Astrocyte (in vitro differentiated cells and primary cell): ENCODE measurements at regions not wholly inside any gene's neighbourhood (a gene's known extent, or its start where the extent isn't known, plus 50 kb on each side); places are given as distances from the start of the nearest gene placed in this dataset.

Experiments
- DNase-seq: peaks from one replicate; pipeline ENCODE4 v3.0.0-alpha.2; 2010; ENCODE audit warnings: low read depth
- FAIRE-seq: peaks from 2 replicates; lab custom pipeline; 2011; peaks lifted over from hg19 to GRCh38; lab: Jason Lieb, UNC
- H2AFZ ChIP-seq: 2 replicates; pipeline ENCODE4 v1.6.0; 2012; ENCODE audit warnings: low read depth, low read length, inconsistent platforms
- H3K27ac ChIP-seq: 2 replicates; pipeline ENCODE4 v1.5.1; 2011; ENCODE audit warnings: low read depth, low read length, inconsistent platforms
- H3K27me3 ChIP-seq: 2 replicates; pipeline ENCODE4 v1.6.0; 2011; ENCODE audit warnings: low read length, inconsistent platforms; ENCODE audit not compliant: insufficient read depth
- H3K36me3 ChIP-seq: 2 replicates; pipeline ENCODE4 v1.5.1; 2011; ENCODE audit warnings: low read length, inconsistent platforms; ENCODE audit not compliant: insufficient read depth
- H3K4me1 ChIP-seq: 2 replicates; pipeline ENCODE4 v1.5.1; 2011; ENCODE audit warnings: low read length, inconsistent platforms; ENCODE audit not compliant: insufficient read depth
- H3K4me2 ChIP-seq: 2 replicates; pipeline ENCODE4 v1.6.0; 2012; ENCODE audit warnings: low read length, inconsistent platforms
- H3K4me3 ChIP-seq: 2 replicates; pipeline ENCODE4 v1.5.1; 2011; ENCODE audit warnings: low read depth, mild to moderate bottlenecking, low read length, inconsistent platforms; ENCODE audit not compliant: insufficient read depth
- H3K79me2 ChIP-seq: 2 replicates; pipeline ENCODE4 v1.6.0; 2012; ENCODE audit warnings: mild to moderate bottlenecking, low read length, inconsistent platforms; ENCODE audit not compliant: insufficient read depth
- H3K9ac ChIP-seq: 2 replicates; pipeline ENCODE4 v1.6.0; 2012; ENCODE audit warnings: mild to moderate bottlenecking, low read length, inconsistent platforms
- H3K9me3 ChIP-seq: 2 replicates; pipeline ENCODE4 v1.5.1; 2012; ENCODE audit warnings: low read depth, mild to moderate bottlenecking, low read length, inconsistent platforms; ENCODE audit not compliant: insufficient read depth
- H4K20me1 ChIP-seq: 2 replicates; pipeline ENCODE4 v1.6.0; 2012; ENCODE audit warnings: low read length, inconsistent platforms; ENCODE audit not compliant: insufficient read depth
- H3K27ac Mint-ChIP-seq: one replicate; pipeline ENCODE4 v1.8.0; 2021; ENCODE audit warnings: mild to moderate bottlenecking, mixed read lengths; ENCODE audit not compliant: unreplicated experiment
- H3K27me3 Mint-ChIP-seq: one replicate; pipeline ENCODE4 v1.8.0; 2021; ENCODE audit warnings: low read depth, mixed read lengths; ENCODE audit not compliant: unreplicated experiment
- H3K36me3 Mint-ChIP-seq: one replicate; pipeline ENCODE4 v1.8.0; 2021; ENCODE audit warnings: low read depth, mixed read lengths; ENCODE audit not compliant: unreplicated experiment
- H3K4me1 Mint-ChIP-seq: one replicate; pipeline ENCODE4 v1.8.0; 2021; ENCODE audit warnings: low read depth, mixed read lengths; ENCODE audit not compliant: unreplicated experiment
- H3K4me3 Mint-ChIP-seq: one replicate; pipeline ENCODE4 v1.8.0; 2021; ENCODE audit warnings: mild to moderate bottlenecking, moderate library complexity, mixed read lengths; ENCODE audit not compliant: unreplicated experiment
- H3K9me3 Mint-ChIP-seq: one replicate; pipeline ENCODE4 v1.8.0; 2021; ENCODE audit warnings: mild to moderate bottlenecking, mixed read lengths; ENCODE audit not compliant: unreplicated experiment
- EZH2 ChIP-seq: IDR thresholded peaks from 2 replicates; pipeline ENCODE4 v1.6.1; 2012; ENCODE audit warnings: mild to moderate bottlenecking, low read length, inconsistent platforms; ENCODE audit not compliant: insufficient read depth
- TF ChIP-seq, protein P1 (sequence below): IDR thresholded peaks from 2 replicates; pipeline ENCODE4 v1.5.1; 2011; ENCODE audit warnings: low read depth, mild to moderate bottlenecking, inconsistent platforms, low read length, moderate library complexity; ENCODE audit not compliant: insufficient read depth

DNA sequence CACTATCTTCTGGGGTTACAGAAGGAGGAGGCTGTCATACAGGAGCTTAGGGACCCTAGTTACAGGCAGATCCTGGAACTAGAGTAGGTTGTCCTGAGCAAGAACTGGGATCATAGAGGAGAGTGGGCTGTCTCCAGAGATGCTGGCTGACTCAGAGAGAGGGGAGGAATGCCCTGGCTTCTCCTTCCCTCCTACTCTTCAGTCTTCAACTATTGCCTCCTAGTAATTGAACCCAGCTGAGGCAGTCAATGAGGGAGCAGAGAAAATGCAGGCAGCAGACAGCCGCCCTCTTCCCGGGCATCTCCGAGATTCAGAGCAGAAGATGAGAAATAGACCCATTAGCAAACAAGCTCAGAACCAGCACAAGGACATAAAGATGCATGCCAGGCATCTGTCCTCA is 118.3 kb upstream of the PDE5A start:
- Histone ChIP-seq H3K9me3 (no peaks in the 10 kb centered on the region), H3K4me2 (no peak overlapping the region), H3K4me1 (no peaks in the 10 kb centered on the region), H3K4me3 (no peak overlapping the region), H3K27ac (no peak overlapping the region), H2AFZ (no peak overlapping the region), H4K20me1 (no peaks in the 10 kb centered on the region), H3K9ac (no peak overlapping the region), H3K27me3 (no peaks in the 10 kb centered on the region), H3K36me3 (no peaks in the 10 kb centered on the region), H3K79me2 (no peaks in the 10 kb centered on the region)
- FAIRE-seq, result peak; percentile 39
- H3K9me3 Mint-ChIP-seq, result no peaks in the 10 kb centered on the region
- H3K36me3 Mint-ChIP-seq, result no peaks in the 10 kb centered on the region
- DNase-seq, result peak; percentile 26
- H3K27ac Mint-ChIP-seq, result no peak overlapping the region
- no peak for TF ChIP-seq EZH2
- TF ChIP-seq, protein P1, sequence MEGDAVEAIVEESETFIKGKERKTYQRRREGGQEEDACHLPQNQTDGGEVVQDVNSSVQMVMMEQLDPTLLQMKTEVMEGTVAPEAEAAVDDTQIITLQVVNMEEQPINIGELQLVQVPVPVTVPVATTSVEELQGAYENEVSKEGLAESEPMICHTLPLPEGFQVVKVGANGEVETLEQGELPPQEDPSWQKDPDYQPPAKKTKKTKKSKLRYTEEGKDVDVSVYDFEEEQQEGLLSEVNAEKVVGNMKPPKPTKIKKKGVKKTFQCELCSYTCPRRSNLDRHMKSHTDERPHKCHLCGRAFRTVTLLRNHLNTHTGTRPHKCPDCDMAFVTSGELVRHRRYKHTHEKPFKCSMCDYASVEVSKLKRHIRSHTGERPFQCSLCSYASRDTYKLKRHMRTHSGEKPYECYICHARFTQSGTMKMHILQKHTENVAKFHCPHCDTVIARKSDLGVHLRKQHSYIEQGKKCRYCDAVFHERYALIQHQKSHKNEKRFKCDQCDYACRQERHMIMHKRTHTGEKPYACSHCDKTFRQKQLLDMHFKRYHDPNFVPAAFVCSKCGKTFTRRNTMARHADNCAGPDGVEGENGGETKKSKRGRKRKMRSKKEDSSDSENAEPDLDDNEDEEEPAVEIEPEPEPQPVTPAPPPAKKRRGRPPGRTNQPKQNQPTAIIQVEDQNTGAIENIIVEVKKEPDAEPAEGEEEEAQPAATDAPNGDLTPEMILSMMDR, result no peak
- no peaks in the 10 kb centered on the region for H3K27me3 Mint-ChIP-seq
- H3K4me1 Mint-ChIP-seq, result no peaks in the 10 kb centered on the region
- no peak overlapping the region for H3K4me3 Mint-ChIP-seq

DNA sequence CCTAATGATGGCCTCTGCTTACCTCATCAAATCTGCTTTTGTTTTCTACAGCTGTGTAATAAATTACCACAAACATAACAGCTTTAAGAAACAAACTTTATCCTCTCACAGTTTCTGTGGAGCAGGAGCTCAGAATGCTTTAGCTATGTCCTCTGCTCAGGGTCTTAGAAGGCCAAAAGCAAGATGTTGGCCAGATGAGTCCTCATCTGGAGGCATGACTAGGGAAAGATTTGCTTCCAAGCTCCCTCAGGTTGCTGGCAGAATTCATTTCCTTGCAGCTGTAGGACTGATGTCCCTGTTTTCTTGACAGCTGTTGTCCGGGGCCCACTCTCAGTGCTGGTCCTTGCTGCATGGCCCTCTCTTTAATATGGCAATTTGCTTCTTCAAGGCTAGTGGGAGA is 116.7 kb upstream of the PDE5A start:
- Histone ChIP-seq H2AFZ (no peak overlapping the region), H3K4me2 (no peak overlapping the region), H3K4me3 (no peak overlapping the region), H3K27ac (no peak overlapping the region), H3K4me1 (no peaks in the 10 kb centered on the region), H3K27me3 (no peaks in the 10 kb centered on the region), H3K79me2 (no peaks in the 10 kb centered on the region), H4K20me1 (no peaks in the 10 kb centered on the region), H3K36me3 (no peaks in the 10 kb centered on the region), H3K9ac (no peak overlapping the region), H3K9me3 (no peaks in the 10 kb centered on the region)
- FAIRE-seq (no peak), DNase-seq (no peak)
- no peaks in the 10 kb centered on the region for H3K4me1 Mint-ChIP-seq
- no peaks in the 10 kb centered on the region for H3K36me3 Mint-ChIP-seq
- H3K27ac Mint-ChIP-seq, result no peak overlapping the region
- no peaks in the 10 kb centered on the region for H3K9me3 Mint-ChIP-seq
- H3K4me3 Mint-ChIP-seq, result no peak overlapping the region
- TF ChIP-seq, protein P1, result no peak
- TF ChIP-seq EZH2, result no peak
- H3K27me3 Mint-ChIP-seq, result no peaks in the 10 kb centered on the region

DNA sequence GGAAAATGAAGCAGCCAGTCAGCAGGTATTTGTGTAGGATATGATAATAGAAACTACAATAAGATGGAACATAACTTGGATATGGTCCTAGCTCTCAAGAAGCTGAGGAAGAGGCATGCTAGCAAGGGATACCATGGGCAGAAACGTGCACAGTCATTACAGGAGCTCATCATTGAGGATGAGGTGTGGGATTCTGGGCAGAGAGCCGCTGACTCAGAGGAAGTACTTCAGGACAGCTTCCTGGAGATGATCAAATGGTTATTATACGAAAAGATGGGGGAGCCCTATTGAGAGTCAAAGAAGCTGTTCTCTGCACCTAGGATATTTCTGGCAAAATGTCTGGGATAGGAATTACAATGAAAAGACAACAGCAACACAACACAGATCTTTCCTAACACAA is 116.0 kb upstream of the PDE5A start:
- no peak for FAIRE-seq
- Histone ChIP-seq H3K27me3 (no peaks in the 10 kb centered on the region), H3K4me2 (no peak overlapping the region), H2AFZ (peak overlapping the region; percentile 59), H3K4me1 (no peaks in the 10 kb centered on the region), H3K4me3 (no peak overlapping the region), H3K9me3 (no peaks in the 10 kb centered on the region), H3K27ac (no peak overlapping the region), H4K20me1 (no peaks in the 10 kb centered on the region), H3K36me3 (no peaks in the 10 kb centered on the region), H3K9ac (no peak overlapping the region), H3K79me2 (no peaks in the 10 kb centered on the region)
- Mint-ChIP-seq H3K27me3 (peaks cover 2% of the 10 kb centered on the region), H3K9me3 (no peaks in the 10 kb centered on the region), H3K27ac (no peak overlapping the region), H3K4me3 (no peak overlapping the region), H3K4me1 (no peaks in the 10 kb centered on the region), H3K36me3 (no peaks in the 10 kb centered on the region)
- no peak for TF ChIP-seq EZH2
- TF ChIP-seq, protein P1, result no peak
- no peak for DNase-seq
